Esophagus (tissue), 2 donors: ENCODE measurements at regions not wholly inside any gene's neighbourhood (a gene's known extent, or its start where the extent isn't known, plus 50 kb on each side); places are given as distances from the start of the nearest gene placed in this dataset.
"Not testable (repeated sequence)": the region's sequence is repeated elsewhere in the genome, so short reads cannot be mapped to it uniquely, and the experiment has no call there.

Experiments
- H3K27ac ChIP-seq, 2 donors: one replicate each; pipeline ENCODE4 v1.5.1; 2013; ENCODE audit warnings: low read depth in 2 of 2, mild to moderate bottlenecking in 2 of 2, inconsistent platforms in 1 of 2, low read length in 1 of 2, moderate library complexity in 1 of 2
- H3K27me3 ChIP-seq, 2 donors: one replicate each; pipeline ENCODE4 v1.6.1; 2013; ENCODE audit warnings: low read length in 2 of 2, control low read depth in 1 of 2, mild to moderate bottlenecking in 1 of 2; ENCODE audit not compliant: insufficient read depth in 2 of 2, control insufficient read depth in 1 of 2
- H3K36me3 ChIP-seq, 2 donors: one replicate each; pipeline ENCODE4 v1.6.1; 2013; ENCODE audit warnings: low read length in 1 of 2; ENCODE audit not compliant: control insufficient read depth in 2 of 2, insufficient read depth in 2 of 2
- H3K4me1 ChIP-seq, 2 donors: one replicate each; pipeline ENCODE4 v1.6.1; 2013; ENCODE audit warnings: low read length in 1 of 2; ENCODE audit not compliant: control insufficient read depth in 2 of 2, insufficient read depth in 2 of 2
- H3K4me3 ChIP-seq, 2 donors: one replicate each; pipeline ENCODE4 v1.5.1; 2013; ENCODE audit warnings: low read length in 2 of 2, mild to moderate bottlenecking in 2 of 2, low read depth in 1 of 2, moderate library complexity in 1 of 2
- H3K9me3 ChIP-seq, 2 donors: one replicate each; pipeline ENCODE4 v1.6.1; 2013; ENCODE audit warnings: mild to moderate bottlenecking in 2 of 2, low read depth in 1 of 2, low read length in 1 of 2, moderate library complexity in 1 of 2; ENCODE audit not compliant: control insufficient read depth in 2 of 2, insufficient read depth in 1 of 2
- WGBS, 2 donors: extraction: QIAGEN DNeasy Blood & Tissue Kit; methylation state at CpG; one replicate each; pipeline ENCODE4 v1.1.7; 2013; 5-methylcytosine and 5-hydroxymethylcytosine counted together
- donor health status: healthy with polysubstance abuse.
- donor health status: Bipolar disorder and iron deficiency.

DNA sequence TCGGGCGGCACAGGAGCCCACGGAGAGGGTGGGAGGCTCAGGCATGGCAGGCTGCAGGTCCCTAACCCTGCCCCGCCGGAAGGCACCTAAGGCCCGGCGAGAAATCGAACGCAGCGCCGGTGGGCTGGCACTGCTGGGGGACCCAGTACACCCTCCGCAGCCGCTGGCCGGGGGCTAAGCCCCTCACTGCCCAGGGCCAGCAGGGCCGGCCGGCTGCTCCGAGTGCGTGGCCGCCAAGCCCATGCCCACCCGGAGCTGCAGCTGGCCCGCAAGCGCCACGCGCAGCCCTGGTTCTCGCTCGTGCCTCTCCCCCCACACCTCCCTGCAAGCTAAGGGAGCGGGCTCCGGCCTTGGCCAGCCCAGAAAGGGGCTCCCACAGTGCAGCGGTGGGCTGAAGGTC is 332.7 kb downstream of the HGF start:
- not testable (repeated sequence) for H3K9me3 ChIP-seq, H3K4me3 ChIP-seq, H3K27ac ChIP-seq, H3K36me3 ChIP-seq, H3K4me1 ChIP-seq, H3K27me3 ChIP-seq
- WGBS, 2 donors: 92 to 96% methylated on average over 26 to 29 of the region's 29 CpGs

DNA sequence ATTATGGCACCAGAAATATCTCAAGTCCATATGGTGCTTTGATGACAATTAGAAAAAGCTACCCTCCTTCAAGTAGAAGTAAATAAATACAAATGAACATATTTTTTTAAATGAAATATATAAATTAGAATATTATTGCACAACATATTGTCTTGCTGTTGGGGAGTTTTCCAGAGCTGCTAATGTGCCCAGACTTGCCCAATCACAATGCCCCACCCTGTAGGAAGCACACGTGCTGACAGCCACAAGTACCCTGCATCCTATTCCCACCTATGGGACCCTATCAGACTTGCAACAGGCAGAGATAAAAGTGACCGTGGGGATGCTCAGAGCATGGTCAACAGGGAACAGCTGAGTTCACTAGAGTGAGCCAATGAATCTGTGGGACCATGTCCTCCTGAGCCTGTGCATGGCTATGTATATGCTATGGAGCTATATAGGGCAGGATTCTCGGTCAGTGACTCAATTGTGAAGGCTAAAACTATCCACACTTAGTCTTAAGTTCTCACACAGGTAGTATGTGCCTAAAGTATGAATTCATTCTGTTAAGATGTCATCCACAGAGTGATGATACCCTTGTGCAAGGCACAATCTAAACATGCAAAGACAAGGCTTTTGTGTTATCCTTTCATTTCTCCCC is 336.0 kb downstream of the HGF start:
- Histone ChIP-seq H3K4me3 (no peak overlapping the region), H3K36me3 (no peaks in the 10 kb centered on the region), H3K9me3 (peaks cover 2 to 3% of the 10 kb centered on the region in 2 donors), H3K27me3 (no peaks in the 10 kb centered on the region), H3K27ac (no peak overlapping the region), H3K4me1 (no peaks in the 10 kb centered on the region)
- 75 to 76% methylated on average over 3 of the region's 3 CpGs for WGBS, 2 donors

DNA sequence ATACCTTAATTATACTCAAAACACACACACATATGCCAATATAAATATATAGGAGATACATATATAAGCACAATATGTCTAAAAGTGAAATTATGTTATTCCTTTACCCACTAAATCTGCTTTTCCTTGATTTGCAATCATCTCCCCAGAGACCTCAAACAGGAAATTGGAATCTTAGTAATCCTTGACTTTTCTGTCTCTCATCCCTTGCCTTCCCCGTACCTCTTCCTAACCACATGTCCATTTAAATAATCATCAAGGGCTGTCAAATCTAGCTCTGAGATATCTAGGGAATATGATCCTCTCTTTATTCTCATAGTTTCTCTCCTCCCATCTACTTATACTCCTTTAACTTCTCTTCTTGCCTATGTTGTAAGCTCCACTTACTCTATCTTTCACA is 336.6 kb downstream of the HGF start:
- Histone ChIP-seq H3K27me3 (no peaks in the 10 kb centered on the region), H3K27ac (no peak overlapping the region), H3K36me3 (no peaks in the 10 kb centered on the region), H3K4me3 (no peak overlapping the region), H3K9me3 (peaks cover 2 to 3% of the 10 kb centered on the region in 2 donors), H3K4me1 (no peaks in the 10 kb centered on the region)
- 78 to 86% methylated on average over 1 of the region's 1 CpG for WGBS, 2 donors

DNA sequence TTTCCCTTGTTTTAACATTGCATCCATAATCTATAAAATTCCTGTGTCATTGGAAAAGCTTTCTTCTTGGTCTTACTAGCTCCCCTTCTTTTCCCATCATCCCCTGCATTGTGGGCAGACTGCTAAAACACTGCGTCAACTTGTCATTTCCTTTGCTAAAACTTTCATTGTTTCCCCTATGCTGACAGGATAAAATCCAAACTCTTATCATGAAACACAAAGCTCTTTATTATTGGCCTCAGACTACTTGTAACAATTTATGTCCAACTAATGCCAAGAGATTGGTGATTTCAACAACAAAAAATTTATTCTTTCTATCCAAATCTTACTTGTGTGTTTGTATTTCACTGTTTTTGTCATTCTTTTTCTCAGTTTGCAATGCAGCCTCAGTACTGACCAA is 339.1 kb downstream of the HGF start:
- 73 to 79% methylated on average over 1 of the region's 1 CpG for WGBS, 2 donors
- Histone ChIP-seq H3K9me3 (no peaks in the 10 kb centered on the region), H3K4me1 (no peaks in the 10 kb centered on the region), H3K27me3 (no peaks in the 10 kb centered on the region), H3K4me3 (no peak overlapping the region), H3K36me3 (no peaks in the 10 kb centered on the region), H3K27ac (no peak overlapping the region)

DNA sequence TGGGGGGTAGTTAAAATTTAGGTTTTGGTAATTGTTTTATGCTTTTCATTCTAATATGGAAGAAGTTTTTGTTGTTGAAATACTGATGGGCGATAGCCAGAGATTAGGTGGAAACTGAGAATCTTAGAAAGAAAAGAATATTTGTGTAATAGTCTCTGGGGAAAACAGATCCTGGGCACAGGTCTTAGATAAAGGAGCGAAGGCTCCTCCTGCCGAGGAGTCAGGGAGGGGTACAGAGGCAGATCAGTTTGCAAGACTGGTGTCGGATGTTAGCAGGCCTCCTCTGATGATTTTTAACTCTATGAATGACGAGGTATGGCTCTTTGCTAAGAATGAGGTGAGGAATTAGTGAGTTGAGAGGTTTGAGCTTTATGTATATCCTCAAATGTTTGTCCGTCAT is 339.7 kb downstream of the HGF start:
- no peak overlapping the region for H3K27ac ChIP-seq

DNA sequence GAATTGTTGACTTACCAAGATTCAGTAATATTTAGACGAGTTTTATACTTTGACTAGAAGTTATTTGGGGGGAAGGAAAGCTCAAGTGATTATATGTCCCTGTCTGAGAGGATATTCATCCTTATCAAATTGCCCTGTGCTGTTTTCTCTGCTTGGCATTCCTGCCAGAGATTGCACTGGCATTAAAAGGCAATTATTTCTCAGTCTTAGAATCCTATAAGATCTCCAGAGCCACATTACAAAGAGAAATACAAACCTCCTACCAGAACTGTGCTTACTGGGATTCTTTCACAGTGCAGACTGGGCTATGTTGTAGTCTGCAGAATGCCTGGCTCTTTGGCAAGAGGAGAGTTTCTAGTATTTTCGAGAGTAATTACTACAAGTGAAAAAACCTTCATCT is 342.4 kb downstream of the HGF start:
- Histone ChIP-seq H3K4me3 (no peak overlapping the region), H3K36me3 (no peaks in the 10 kb centered on the region), H3K9me3 (no peaks in the 10 kb centered on the region), H3K27ac (no peak overlapping the region), H3K4me1 (no peaks in the 10 kb centered on the region), H3K27me3 (no peaks in the 10 kb centered on the region)
- 66 to 69% methylated on average over 2 of the region's 2 CpGs for WGBS, 2 donors

More for the DNA sequence above, 339.7 kb downstream of the HGF start:
- Histone ChIP-seq H3K4me3 (no peak overlapping the region), H3K36me3 (no peaks in the 10 kb centered on the region), H3K9me3 (no peaks in the 10 kb centered on the region), H3K27me3 (no peaks in the 10 kb centered on the region), H3K4me1 (no peaks in the 10 kb centered on the region)
- WGBS, 2 donors: 84 to 86% methylated on average over 6 of the region's 6 CpGs

DNA sequence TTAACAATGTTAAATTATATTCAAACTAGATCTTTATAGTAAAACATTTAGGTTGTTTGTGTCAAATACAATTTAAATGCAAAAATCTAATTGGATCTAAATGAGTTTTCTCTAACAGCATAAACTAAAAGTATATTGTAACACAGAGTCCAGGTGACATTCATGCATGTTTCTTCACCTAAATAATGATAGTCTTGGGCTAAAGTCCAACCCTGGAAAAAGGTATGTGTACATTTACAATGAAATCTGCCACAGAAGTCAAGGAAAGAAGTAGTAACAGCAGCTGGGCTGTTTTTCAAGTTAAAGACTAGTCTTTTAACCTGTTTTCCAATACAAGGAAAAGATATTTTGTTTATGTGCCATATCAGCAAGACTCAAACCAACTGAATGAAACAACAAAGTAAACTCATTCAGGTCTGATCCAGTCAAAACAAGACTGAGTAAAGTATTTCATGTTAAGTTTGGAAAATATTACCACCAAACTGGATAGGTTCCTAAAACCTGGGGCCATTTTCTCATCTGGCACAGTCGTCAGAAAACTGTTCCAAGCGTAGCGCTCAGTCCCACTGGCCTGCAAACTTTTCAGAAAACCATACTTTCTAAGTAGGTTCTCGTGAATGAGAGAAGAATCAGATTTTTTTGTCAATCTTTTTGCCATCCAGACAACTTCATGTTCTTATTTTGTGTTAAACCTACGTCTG is 349.2 kb downstream of the HGF start:
- Histone ChIP-seq H3K36me3 (no peaks in the 10 kb centered on the region), H3K4me3 (no peak overlapping the region), H3K27ac (no peak overlapping the region), H3K4me1 (no peaks in the 10 kb centered on the region), H3K27me3 (no peaks in the 10 kb centered on the region), H3K9me3 (no peaks in the 10 kb centered on the region)
- WGBS, 2 donors: 63 to 70% methylated on average over 5 of the region's 5 CpGs

DNA sequence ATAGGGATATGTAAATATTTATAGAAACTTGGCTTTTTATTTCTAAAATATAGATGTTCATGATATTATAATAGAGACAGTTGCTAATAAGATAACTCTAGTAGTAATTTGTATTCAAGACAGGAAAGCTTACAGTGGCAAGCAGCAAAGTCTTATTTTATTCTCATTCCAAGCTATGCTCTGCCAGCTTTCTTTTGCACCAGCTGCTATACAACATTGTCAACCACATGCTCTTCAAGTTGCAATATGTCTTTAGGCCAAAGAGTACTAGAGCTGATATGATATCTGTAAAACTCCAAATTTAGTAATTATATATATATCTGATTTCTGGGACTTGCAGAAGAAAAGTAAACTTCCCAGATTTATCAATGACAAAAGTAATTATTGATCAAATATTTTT is 350.1 kb downstream of the HGF start:
- Histone ChIP-seq H3K4me3 (no peak overlapping the region), H3K27ac (no peak overlapping the region), H3K4me1 (no peaks in the 10 kb centered on the region), H3K27me3 (no peaks in the 10 kb centered on the region), H3K36me3 (no peaks in the 10 kb centered on the region), H3K9me3 (no peaks in the 10 kb centered on the region)

DNA sequence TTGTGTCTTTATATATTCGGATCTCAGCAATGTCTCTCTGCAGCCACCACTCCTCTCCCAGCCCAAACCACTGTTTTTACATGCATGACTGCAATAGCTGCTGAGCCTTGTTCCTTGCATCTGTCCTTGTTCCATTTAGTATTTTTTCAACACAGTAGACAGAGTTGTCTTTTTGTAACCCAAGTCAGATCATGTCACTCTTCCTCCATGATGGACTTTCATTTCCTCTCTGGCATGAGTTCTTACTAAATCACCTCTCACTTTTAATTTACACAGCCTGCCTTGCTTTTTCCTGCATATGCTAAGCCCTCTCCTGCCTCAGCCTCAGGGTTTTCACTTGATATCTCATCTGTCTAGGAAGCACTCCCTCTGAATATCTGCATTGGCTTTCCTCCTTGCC is 353.2 kb downstream of the HGF start:
- no peak overlapping the region for H3K27ac ChIP-seq
- H3K4me1 ChIP-seq: no peaks in the 10 kb centered on the region
- H3K27me3 ChIP-seq: no peaks in the 10 kb centered on the region
- H3K4me3 ChIP-seq: no peak overlapping the region
- no peaks in the 10 kb centered on the region for H3K36me3 ChIP-seq
- no peaks in the 10 kb centered on the region for H3K9me3 ChIP-seq
- 67 to 85% methylated on average over 1 of the region's 1 CpG for WGBS, 2 donors

DNA sequence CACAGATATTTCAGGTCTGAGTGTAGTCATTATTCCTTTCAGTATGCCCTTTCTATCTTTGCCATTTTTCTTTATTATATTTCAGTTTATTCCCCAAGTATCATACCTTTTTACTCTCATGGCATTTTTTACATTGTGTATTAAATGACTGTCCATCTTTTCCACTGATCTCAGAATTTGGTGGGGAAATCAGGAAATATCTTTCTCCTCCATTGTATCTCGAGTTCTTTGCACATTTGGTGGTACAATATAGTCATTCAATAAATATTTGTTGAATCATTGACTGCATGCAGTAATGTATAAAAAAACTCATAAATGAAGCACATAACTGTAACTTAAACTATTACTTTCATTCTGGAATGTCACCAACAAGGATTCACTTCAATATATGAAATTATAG is 354.7 kb downstream of the HGF start:
- WGBS, 2 donors: 72 to 80% methylated on average over 1 of the region's 1 CpG
- Histone ChIP-seq H3K4me1 (no peaks in the 10 kb centered on the region), H3K36me3 (no peaks in the 10 kb centered on the region), H3K27me3 (no peaks in the 10 kb centered on the region), H3K4me3 (no peak overlapping the region), H3K9me3 (no peaks in the 10 kb centered on the region), H3K27ac (no peak overlapping the region)
